SH-SY5Y (cell line): ENCODE measurements at regions not wholly inside any gene's neighbourhood (a gene's known extent, or its start where the extent isn't known, plus 50 kb on each side); places are given as distances from the start of the nearest gene placed in this dataset.

Source experiments
- GATA2 ChIP-seq: IDR thresholded peaks from 2 replicates; pipeline ENCODE4 v1.6.1; 2011; ENCODE audit warnings: mild to moderate bottlenecking, low read depth, low read length
- GATA3 ChIP-seq: IDR thresholded peaks from 2 replicates; pipeline ENCODE4 v1.6.1; 2011; ENCODE audit warnings: low read depth, mild to moderate bottlenecking, low read length, moderate library complexity

- TF ChIP-seq GATA3 (no peak), GATA2 (no peak)
Observed at GRCh38 chr10:33493497-33493896, 159.0 kb upstream of the NRP1 start.
